ENCODE measurements at regions not wholly inside any gene's neighbourhood (a gene's known extent, or its start where the extent isn't known, plus 50 kb on each side); places are given as distances from the start of the nearest gene placed in this dataset.

DNA sequence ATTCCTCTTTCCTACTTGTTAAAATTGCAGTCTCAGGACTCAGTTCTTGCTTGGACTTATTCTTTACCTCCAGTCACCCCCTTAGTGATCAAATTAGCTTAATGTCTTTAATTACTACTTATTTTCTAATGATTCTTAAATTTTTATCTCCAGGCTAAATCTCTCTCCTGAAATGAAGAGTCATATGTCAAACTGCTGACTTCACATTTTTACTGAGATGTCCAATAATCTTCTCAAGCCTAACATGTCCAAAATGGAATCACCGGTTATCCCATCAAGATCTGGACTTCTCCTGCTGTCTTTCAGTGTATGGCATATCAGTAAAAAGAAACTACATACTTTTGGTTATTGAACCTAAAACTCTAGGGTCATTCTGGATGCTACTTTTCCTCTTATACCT is 332.3 kb upstream of the HTR2C start:
- TF ChIP-seq EP300 (IDR thresholded peaks at IDR 0.05), result no peak
- TF ChIP-seq, protein P1, sequence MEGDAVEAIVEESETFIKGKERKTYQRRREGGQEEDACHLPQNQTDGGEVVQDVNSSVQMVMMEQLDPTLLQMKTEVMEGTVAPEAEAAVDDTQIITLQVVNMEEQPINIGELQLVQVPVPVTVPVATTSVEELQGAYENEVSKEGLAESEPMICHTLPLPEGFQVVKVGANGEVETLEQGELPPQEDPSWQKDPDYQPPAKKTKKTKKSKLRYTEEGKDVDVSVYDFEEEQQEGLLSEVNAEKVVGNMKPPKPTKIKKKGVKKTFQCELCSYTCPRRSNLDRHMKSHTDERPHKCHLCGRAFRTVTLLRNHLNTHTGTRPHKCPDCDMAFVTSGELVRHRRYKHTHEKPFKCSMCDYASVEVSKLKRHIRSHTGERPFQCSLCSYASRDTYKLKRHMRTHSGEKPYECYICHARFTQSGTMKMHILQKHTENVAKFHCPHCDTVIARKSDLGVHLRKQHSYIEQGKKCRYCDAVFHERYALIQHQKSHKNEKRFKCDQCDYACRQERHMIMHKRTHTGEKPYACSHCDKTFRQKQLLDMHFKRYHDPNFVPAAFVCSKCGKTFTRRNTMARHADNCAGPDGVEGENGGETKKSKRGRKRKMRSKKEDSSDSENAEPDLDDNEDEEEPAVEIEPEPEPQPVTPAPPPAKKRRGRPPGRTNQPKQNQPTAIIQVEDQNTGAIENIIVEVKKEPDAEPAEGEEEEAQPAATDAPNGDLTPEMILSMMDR (IDR thresholded peaks at IDR 0.05), result no peak
- TF ChIP-seq POLR2AphosphoS5 (IDR thresholded peaks at IDR 0.05), result no peak
- TF ChIP-seq POLR2A (IDR thresholded peaks at IDR 0.05), result no peak
- no peaks in the 10 kb centered on the region for H3K4me1 ChIP-seq
- H3K9me3 ChIP-seq, result no peaks in the 10 kb centered on the region
- no peak overlapping the region for H3K4me3 ChIP-seq
- H3K36me3 ChIP-seq, result no peaks in the 10 kb centered on the region
- WGBS, 2 donors (ENCODE audit: low coverage in 1 of 2), result 75 to 91% methylated on average over 1 of the region's 1 CpG
- no peak overlapping the region for H3K27ac ChIP-seq
- ATAC-seq, result no peak
- H3K27me3 ChIP-seq, result no peaks in the 10 kb centered on the region

DNA sequence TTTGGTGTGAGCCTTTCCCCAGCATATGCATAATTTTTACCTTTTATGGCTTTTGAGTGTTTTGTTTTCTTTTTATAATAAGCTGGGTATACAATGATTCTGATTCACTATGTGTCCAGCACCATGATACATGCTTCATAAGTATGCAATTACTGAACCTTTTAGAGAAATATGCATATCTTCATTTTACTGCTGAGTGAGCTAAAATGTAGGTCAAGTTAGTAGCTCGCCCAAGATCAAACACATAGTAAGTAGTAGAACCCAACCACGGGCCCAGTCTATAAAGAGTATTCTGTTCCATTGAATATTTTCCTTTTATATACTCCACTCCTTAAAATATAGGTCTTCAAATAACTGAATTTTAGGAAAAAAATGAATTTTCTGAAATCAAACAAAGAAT is 362.4 kb upstream of the HTR2C start:
- H3K4me3 ChIP-seq, result no peak overlapping the region
- TF ChIP-seq EP300 (IDR thresholded peaks at IDR 0.05), result no peak
- TF ChIP-seq, protein P1 (IDR thresholded peaks at IDR 0.05), result no peak
- no peak for TF ChIP-seq POLR2AphosphoS5 (IDR thresholded peaks at IDR 0.05)
- TF ChIP-seq POLR2A (IDR thresholded peaks at IDR 0.05), result no peak
- no peak for ATAC-seq
- H3K27ac ChIP-seq, result no peak overlapping the region
- H3K9me3 ChIP-seq, result no peaks in the 10 kb centered on the region
- no peaks in the 10 kb centered on the region for H3K27me3 ChIP-seq
- no peaks in the 10 kb centered on the region for H3K36me3 ChIP-seq
- H3K4me1 ChIP-seq, result no peaks in the 10 kb centered on the region
- 43 to 67% methylated on average over 2 of the region's 2 CpGs for WGBS, 2 donors (ENCODE audit: low coverage in 1 of 2)

DNA sequence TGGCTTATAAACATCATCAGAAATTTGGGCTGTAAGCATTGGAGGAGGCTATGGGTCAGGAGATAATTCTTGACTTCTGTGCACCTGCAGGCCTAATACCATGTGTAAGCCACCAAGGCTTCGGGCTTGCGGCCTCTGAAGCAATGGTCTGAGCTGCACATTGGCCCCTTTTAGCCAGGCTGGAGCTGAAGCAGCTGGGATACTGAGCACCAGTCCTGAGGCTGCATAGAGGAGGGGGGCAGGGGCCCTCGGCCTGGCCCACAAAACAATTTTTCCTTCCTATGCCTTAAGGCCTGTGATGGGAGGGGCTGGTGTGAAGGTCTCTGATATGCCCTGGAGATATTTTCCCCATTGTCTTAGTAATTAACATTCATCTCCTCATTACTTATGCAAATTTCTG is 373.0 kb upstream of the HTR2C start:
- Histone ChIP-seq H3K4me1 (no peaks in the 10 kb centered on the region), H3K9me3 (no peaks in the 10 kb centered on the region), H3K36me3 (no peaks in the 10 kb centered on the region), H3K4me3 (no peak overlapping the region), H3K27ac (no peak overlapping the region), H3K27me3 (no peaks in the 10 kb centered on the region)
- no peak for ATAC-seq
- 60% methylated on average over 1 of the region's 3 CpGs; no CpG with 5 or more reads in 1 of the 2 donors for WGBS, 2 donors (ENCODE audit: low coverage in 1 of 2)
- TF ChIP-seq, protein P1 (IDR thresholded peaks at IDR 0.05), result no peak

DNA sequence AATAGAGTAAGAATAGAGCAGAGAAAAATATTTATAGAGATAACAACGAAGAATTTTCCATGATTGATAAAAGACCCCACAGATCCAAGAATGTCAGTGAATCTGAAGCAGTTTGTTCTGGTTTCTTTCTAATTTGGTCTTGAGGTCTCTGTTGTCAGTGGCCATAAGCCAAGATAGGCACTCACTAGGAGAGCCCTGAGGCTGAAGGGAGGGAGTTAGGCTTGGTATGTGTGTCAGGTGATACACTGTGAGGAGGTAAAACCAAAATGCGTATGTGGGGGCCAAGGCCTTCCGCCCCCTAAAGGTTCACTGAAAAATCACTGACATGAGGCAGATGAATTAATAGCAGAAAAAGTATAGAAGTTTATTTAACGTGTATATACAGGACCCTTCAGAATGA is 382.3 kb upstream of the HTR2C start:
- Histone ChIP-seq H3K27me3 (no peaks in the 10 kb centered on the region), H3K9me3 (no peaks in the 10 kb centered on the region), H3K4me3 (no peak overlapping the region), H3K36me3 (no peaks in the 10 kb centered on the region), H3K4me1 (no peaks in the 10 kb centered on the region), H3K27ac (no peak overlapping the region)
- 58 to 60% methylated on average over 3 to 4 of the region's 4 CpGs for WGBS, 2 donors (ENCODE audit: low coverage in 1 of 2)
- TF ChIP-seq, protein P1 (IDR thresholded peaks at IDR 0.05), result no peak
- TF ChIP-seq EP300 (IDR thresholded peaks at IDR 0.05) (no peak), POLR2AphosphoS5 (IDR thresholded peaks at IDR 0.05) (no peak), POLR2A (IDR thresholded peaks at IDR 0.05) (no peak)
- no peak for ATAC-seq

DNA sequence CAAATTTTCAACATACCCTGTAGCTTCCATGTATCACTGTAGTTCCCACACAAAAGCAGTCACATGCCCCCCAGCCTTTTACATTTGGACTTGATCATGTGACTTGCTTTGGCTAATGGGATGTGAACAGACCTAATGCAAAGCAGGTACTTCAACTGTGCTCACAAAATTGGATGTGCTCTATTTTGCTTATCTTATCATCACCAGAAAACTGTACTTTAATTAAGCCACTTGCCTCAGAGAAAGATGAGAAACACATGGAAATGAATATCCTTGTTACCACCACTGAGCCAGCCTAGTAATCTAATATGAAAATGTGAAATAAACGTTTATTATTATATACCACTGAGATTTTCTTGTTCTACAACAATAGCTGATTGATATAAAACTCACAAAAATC is 402.7 kb upstream of the HTR2C start:
- H3K9me3 ChIP-seq, result no peaks in the 10 kb centered on the region
- no peak overlapping the region for H3K4me3 ChIP-seq
- no peak for ATAC-seq
- no peaks in the 10 kb centered on the region for H3K27me3 ChIP-seq
- H3K4me1 ChIP-seq, result no peaks in the 10 kb centered on the region
- H3K36me3 ChIP-seq, result no peaks in the 10 kb centered on the region
- TF ChIP-seq EP300 (IDR thresholded peaks at IDR 0.05) (no peak), POLR2AphosphoS5 (IDR thresholded peaks at IDR 0.05) (no peak), POLR2A (IDR thresholded peaks at IDR 0.05) (no peak)
- TF ChIP-seq, protein P1 (IDR thresholded peaks at IDR 0.05), result no peak
- no peak overlapping the region for H3K27ac ChIP-seq
- 18 to 33% methylated on average over 1 of the region's 1 CpG for WGBS, 2 donors (ENCODE audit: low coverage in 1 of 2)

Measured in gastroesophageal sphincter (tissue), 4 donors.